HEK293T (cell line): ENCODE measurements at regions not wholly inside any gene's neighbourhood (a gene's known extent, or its start where the extent isn't known, plus 50 kb on each side); places are given as distances from the start of the nearest gene placed in this dataset.

Experiments used
- FOXM1 ChIP-seq: fragments of 450-650 bp; IDR thresholded peaks from 2 replicates; pipeline ENCODE4 v1.6.1; 2017; ENCODE audit warnings: mild to moderate bottlenecking, borderline replicate concordance
- SUZ12 ChIP-seq: fragments of 450-650 bp; IDR thresholded peaks from 2 replicates; pipeline ENCODE4 v1.6.1; 2016; ENCODE audit warnings: mild to moderate bottlenecking

DNA sequence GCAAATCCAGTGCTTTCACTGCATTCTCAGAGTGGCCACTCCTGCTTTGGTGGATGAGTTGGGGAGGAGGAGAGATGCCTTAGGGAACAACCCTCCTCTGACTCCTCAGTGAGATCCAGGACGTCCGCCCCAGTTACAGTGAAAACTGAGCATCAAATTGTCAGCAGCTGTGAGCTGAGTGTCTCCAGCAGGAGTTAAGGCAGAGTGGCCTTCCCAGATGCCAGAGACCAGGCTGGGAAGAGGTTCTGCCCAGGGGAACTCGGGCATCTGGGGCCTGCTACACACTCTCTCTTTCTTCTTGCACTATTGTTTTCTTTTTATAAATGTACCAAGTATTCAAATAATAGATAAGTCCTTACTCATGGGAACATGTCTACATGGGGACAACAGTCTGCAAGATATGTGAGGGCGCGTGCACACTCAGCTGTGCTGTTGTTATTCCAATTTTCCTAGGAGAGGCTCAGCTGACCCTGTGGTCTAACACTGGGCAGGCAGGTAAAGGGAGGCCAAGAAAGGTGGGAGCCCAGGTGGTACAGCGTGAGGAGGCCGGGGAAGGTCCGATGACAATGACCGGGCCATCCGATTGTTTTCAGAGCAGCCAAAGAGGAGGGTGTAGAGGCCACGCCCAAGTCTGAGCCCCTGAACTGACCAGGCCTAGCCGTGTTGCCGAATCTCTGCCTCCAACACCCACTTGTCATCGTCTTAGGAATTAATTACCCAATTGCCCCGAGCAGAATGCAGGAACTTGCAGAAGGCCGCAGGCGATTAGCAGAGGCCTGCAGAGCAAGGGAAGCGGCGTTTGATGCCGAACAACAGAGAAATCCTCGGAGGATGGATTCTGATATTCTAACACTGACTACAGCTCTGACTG is 166.9 kb downstream of the ANAPC1 start:
- TF ChIP-seq FOXM1 (no peak), SUZ12 (no peak)
